GM19467 (cell line): ENCODE measurements at regions not wholly inside any gene's neighbourhood (a gene's known extent, or its start where the extent isn't known, plus 50 kb on each side); places are given as distances from the start of the nearest gene placed in this dataset.
"Not testable (repeated sequence)": the region's sequence is repeated elsewhere in the genome, so short reads cannot be mapped to it uniquely, and the experiment has no call there.

Experiments used
- ATAC-seq: cut with Tn5 transposase; IDR thresholded peaks from one replicate; pipeline ENCODE4 v1.9.1; 2021; ENCODE audit warnings: mild to moderate bottlenecking, moderate library complexity; ENCODE audit not compliant: unreplicated experiment

DNA sequence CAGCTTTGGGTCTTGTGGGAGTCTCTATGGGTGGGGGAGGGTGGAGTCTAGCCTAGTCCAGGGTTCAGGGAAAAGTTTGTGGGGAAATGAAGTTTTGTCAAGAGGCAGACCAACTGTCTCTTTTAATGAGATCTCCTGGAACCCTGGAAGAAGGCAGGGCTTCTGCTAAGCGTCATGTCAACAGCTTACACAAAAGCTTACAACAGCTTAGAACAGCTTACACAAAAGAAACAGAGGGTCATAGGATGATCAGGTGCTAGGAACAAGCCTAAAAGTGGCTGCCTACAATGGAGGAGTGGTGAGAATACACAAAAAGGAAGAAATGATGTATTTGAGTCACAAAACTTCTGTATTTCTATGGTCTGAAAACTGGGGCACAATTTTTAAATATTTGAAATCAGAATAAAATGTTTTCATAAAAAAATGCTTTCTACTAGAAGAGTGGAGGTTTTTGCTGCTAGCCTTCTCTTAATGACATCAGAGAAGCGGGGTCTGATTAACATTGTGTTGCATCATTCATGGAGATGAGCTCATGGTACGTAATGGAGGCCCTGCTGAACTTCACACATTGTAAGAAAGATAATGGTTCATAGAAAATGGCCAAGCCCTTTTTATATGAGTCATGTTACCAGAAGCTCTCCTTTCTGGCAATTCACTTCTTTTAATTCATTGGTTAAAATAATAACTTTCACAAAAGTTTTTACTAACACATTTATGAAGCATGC, 351.0 kb downstream of the PIK3C3 start:
- ATAC-seq = no peak

DNA sequence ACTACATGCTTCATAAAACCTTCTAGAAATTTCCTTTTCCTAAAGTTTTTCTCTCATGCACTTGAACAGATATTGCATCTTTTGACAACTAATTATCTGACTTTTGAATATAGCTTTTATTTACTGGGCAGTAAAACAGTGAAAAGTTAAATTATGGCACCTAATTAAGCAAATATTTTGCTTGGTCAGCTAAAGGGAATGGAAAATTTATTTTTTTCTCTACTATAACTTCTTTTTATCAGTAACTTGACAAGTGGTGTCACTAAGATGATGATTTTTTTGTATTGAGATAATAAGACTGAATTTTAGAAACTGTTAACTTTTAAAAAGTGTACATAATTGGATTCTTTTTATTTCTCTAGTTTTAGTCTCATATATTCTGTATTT, 351.6 kb downstream of the PIK3C3 start:
- ATAC-seq = no peak

DNA sequence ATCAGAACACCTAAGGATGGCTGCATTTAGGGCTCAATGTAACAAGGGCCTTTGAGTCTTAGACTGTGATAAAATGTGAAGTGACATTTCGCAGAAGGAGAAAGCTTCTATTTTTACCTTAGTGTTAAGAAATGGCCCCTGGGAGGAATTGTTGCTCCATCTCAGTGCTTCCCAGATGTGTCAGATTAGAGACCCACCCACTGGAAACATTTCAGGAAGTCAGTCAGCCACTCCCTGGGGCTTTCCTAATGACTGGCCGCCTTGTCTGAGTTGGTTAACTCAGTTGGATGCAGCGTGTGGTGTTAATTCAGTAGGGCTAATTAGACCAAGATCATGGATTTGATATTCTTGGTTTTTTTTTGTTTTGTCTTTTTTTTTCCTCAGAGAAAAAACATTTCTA, 355.9 kb downstream of the PIK3C3 start:
- ATAC-seq = no peak

DNA sequence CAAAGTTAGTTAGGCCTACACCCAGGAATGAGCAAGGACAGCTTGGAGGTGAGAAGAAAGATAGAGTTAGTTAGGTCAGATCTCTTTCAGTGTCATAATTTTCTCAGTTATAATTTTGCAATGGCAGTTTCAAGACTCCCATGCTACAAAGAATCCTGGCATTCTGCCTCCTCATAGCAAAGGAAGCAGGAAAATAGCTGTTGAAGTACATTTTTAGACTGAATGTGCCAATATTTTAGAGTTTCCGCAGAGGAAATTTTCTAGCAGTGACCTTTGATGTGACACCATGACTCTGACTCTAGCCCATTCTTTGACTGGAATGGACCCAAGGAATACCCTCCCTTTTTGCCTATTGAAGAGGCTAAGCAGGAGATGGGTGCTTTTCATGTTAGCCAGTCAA, 371.7 kb downstream of the PIK3C3 start:
- ATAC-seq = no peak

DNA sequence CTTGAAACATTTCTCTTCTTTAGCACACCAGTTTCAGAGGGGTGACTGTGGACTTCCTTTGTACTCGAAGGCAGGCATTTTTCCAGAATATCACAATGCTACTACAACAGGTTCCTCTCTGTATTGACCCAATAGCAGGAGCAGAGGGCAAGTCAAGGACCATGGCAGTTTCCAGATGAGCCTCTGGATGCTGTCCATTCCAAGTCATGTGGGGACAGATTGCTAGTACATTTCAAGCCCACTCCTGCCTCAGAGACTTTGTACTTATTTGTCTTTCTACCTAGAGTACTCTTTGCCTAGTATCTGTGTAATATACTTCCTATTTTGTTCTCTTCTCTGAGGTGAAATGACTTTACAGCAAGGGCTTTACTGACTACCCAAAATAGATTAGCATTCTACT, 373.9 kb downstream of the PIK3C3 start:
- ATAC-seq = no peak

DNA sequence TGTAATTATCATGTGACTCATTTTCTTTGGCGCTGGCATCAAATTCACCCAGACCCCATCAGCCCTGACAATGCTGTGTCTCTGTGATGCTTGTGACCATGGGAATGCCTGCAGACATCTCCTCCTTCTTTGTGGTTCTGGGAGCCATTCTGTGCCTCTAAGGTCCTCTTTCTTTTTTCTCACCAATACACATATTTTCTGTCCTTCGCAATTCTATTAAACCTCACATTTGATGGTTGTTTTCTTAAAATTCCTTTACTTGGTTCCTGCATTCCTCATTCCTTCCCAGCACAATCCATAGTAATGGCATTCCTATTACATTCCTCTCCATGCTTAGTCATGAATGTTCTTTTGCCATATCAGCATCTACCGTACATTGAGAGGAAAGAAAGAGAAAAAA, 375.3 kb downstream of the PIK3C3 start:
- no peak for ATAC-seq

DNA sequence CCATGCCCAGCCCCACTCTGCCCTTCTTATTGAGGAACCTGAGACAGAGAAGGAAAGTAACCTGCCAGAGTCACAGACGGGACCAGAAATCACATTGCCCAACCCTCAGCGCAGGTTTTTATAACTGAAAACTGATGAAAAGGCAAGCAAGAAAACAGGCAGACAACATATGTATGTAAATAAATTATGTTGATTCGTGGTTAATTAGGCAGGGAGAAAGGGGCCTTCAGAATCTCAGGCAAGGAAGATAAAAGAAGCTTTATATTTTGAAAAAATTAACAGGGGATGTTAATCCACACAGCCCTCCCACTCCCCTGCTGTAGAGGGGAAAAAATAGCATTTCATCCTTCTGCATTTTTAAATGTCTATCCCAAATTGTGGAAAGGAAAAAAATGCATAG, 378.5 kb downstream of the PIK3C3 start:
- ATAC-seq = no peak

DNA sequence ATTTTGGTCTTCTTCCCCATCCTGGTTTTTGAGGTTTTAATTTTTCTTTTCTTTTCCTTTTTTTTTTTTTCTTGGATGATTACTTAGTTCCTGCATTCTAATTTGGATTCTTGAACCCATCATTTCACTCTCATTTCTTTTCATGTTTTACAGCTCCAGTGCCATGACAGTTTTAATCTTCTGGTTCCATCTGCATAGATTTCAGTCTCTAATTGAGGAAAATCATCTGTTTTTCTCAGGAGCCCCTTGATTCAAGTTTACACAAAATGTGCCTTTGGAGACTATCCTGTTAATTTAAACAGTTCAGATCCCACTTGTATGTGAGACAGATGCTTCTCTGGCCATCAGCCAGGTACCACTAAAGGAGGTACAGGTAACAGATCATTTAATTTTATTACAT, 379.9 kb downstream of the PIK3C3 start:
- no peak for ATAC-seq

DNA sequence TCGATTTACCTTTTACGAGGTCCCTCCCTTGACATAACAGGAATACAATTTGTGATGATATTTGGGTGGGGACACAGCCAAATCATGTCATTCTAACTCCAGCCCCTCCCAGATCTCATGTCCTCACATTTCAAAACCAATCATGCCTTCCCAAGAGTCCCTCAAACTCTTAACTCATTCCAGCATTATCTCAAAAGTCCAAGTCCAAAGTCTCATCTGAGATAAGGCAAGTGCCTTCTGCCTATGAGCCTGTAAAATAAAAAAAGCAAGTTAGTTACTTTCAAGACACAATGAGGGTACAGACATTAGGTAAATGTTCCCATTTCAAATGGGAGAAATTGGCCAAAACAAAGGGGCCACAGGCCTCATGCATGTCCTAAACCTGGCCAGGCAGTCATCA, 381.1 kb downstream of the PIK3C3 start:
- ATAC-seq = no peak

- ATAC-seq = not testable (repeated sequence)
Observed at GRCh38 chr18:42337337-42337736, 382.3 kb downstream of the PIK3C3 start.

- ATAC-seq = no peak
Observed at GRCh38 chr18:42338683-42339082, 383.6 kb downstream of the PIK3C3 start.

DNA sequence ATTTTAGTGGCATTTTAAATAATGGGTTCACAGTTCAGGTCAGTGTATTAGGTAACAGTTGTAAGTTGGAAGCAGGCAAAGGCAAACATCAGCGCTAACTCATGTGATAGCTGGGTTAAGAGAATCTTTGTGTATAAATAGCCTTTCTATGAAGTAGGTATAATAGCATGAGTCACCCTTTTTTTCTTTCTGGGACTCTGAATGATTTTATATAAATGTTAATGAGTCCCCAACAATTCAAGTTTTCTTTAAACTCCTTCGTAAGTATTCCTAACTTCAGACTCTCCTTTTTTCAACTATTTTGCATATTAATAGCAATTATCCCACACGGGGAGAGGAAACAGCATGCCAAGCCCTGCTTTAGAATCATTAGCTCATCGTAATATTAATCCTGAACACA, 384.3 kb downstream of the PIK3C3 start:
- ATAC-seq = no peak

DNA sequence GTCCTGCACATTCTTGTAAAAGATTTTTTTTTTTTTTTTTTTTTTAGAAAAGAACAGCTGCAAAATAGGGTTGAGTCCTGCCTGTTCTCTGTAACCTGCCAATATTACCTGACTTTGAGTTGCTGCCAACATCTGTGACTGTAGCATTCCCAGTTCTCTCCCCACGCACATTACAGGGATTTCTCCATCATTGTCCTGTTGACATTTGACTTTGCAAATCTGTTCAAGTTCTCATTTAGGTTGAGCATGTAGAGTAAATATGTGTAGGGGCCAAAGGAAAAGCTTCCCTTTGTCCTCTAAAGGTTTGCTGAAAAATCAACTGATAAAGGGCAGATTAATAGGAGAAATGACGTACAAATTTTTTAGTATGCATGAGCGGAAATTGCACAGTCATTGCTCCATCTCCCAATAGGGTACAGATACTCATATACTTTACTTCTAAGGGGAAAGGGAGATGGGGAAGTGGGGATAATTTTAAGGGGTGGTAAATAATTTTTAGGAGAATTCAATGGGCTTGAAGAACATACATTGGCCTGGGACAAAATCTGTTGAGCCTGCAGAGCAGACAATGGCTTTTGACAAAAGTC, 385.5 kb downstream of the PIK3C3 start:
- ATAC-seq = no peak

- ATAC-seq = no peak
Observed at GRCh38 chr18:42341423-42341822, 386.4 kb downstream of the PIK3C3 start.

DNA sequence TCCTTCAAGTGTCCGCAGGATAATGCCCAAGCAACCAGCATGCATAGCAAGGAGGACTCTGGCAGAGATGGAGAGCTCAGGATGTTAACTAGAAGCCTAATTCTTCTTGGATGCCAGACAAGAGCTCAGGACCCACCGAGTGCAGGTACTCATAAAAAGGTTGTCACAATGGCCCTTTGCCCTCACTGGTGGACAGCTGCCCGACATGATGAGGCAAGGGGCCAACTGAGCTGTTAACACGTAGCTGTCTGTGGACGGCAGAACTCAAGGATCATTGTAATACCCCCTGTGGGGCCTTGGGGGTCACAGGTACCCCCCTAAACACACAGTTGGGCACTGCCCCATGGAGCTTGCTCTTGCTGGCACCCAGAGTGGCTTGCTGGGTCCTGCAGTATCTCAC, 393.7 kb downstream of the PIK3C3 start:
- ATAC-seq = no peak

GRCh38 chr18:42351455-42351854, 396.4 kb downstream of the PIK3C3 start:
- ATAC-seq = no peak

DNA sequence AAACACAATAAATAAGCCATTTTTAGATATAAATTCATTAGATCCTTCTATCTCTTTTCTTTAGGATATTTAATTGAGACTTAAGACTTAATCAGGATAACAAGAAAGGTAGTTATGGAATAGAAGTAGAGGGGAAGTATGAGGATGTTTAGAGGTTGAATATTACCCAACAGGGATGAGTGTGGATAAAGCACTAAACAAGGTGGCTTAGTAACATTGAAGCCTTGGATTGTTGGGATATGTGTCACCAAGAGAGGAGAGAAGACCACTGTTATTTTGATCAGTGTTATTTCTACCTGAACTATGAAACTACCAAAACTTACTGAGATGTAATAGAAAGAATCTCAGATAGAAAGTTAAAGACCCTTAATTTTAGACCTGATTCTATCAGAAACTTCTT, 405.7 kb downstream of the PIK3C3 start:
- ATAC-seq = no peak

GRCh38 chr18:42363446-42364441, 408.7 kb downstream of the PIK3C3 start:
- ATAC-seq = no peak

GRCh38 chr18:42364766-42365165, 409.7 kb downstream of the PIK3C3 start:
- no peak for ATAC-seq

DNA sequence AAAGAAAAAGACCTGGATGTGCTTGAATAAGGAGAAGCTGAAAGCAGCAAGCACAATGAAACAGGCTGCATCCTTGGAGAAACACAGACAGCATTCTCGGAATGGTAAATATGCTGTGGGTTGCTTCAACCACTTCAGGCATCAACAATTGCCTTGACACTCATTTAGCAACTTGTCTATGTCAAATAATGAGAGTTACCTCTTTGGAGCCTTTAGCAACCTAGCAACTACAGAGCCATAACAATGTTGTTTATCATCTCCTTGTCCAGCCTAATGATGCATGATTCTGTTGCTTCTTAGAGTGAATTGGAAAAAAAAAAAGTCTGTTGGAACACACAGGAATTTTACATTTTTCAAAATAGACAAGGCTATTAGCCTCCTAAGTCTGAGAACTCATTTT, 410.6 kb downstream of the PIK3C3 start:
- no peak for ATAC-seq

DNA sequence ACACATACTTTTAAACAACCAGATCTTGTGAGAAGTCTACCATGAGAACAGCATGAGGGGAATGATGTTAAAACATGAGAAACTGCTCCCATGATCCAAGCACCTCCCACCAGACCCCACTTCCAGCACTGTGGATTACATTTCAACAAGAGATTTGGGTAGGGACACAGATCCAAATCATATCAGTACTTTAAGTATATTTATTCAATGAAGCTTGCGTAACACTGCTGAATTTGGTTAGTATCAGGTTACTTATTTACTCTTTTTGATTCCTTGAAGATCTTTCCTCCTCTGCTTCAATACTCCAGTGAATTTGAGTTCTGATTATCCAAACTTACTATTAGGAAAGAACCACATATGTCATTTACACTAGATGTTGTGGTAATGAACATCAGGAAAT, 418.6 kb downstream of the PIK3C3 start:
- ATAC-seq = no peak

DNA sequence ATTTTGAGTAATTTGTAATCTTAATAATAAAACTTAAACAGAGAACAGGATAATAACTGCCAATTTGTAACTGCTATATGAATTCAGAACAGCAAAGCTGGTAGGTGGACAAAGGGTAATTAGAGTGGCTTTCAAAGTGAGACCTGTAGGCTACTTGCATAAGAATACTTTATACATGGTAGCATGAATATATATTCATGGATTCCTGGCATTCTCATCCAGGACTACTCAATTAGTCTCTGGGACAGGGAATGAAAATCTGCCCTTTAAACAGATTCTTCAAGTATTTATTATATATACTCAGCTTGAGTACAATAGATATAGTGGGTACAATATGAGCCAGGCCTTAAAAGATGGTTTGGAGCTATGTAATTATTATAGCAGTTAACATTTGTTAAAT, 419.9 kb downstream of the PIK3C3 start:
- no peak for ATAC-seq
